Activated B cell treated with CpG ODN at 0.5 μM for 24 hours (primary cell): ENCODE measurements at regions not wholly inside any gene's neighbourhood (a gene's known extent, or its start where the extent isn't known, plus 50 kb on each side); places are given as distances from the start of the nearest gene placed in this dataset.

ENCODE experiments used
- ATAC-seq: fragments of 200-7000 bp; cut with Tn5 transposase; one replicate; pipeline ENCODE4 v1.10.0; 2021; ENCODE audit warnings: low read depth, mild to moderate bottlenecking, moderate library complexity
- CTCF ChIA-PET: fragments of 350-600 bp; sonication (Branson Sonifier 250); formaldehyde crosslinking; loops from one replicate; lab custom pipeline; 2021; ENCODE audit warnings: antibody characterized with exemption; lab: Charles Lee
- POLR2A ChIA-PET: fragments of 350-600 bp; sonication (Branson Sonifier 250); formaldehyde crosslinking; loops from one replicate; lab custom pipeline; 2021; ENCODE audit warnings: antibody characterized with exemption; lab: Charles Lee
- DNase-seq: peaks from one replicate; pipeline ENCODE4 v3.0.0; 2022
- H3K27ac Mint-ChIP-seq: one replicate; pipeline ENCODE4 v1.8.0; 2020; ENCODE audit warnings: mixed read lengths
- H3K27me3 Mint-ChIP-seq: one replicate; pipeline ENCODE4 v1.8.0; 2021; ENCODE audit warnings: mixed read lengths
- H3K36me3 Mint-ChIP-seq: one replicate; pipeline ENCODE4 v1.8.0; 2021; ENCODE audit warnings: low read depth, mixed read lengths
- H3K4me1 Mint-ChIP-seq: one replicate; pipeline ENCODE4 v1.8.0; 2021; ENCODE audit warnings: mixed read lengths
- H3K4me3 Mint-ChIP-seq: one replicate; pipeline ENCODE4 v1.8.0; 2020; ENCODE audit warnings: mild to moderate bottlenecking, mixed read lengths
- H3K9me3 Mint-ChIP-seq: one replicate; pipeline ENCODE4 v1.8.0; 2020; ENCODE audit warnings: mixed read lengths
- CTCF ChIP-seq: fragments of 200-600 bp; IDR thresholded peaks from one replicate; pipeline ENCODE4 v1.8.0; 2022; ENCODE audit warnings: antibody characterized with exemption, mild to moderate bottlenecking
- intact Hi-C: fragments of 100-400 bp; cut with micrococcal nuclease; formaldehyde crosslinking; loops from one replicate; pipeline ENCODE4 v1.15.1; 2024

- H3K36me3 Mint-ChIP-seq: no peaks in the 10 kb centered on the region
- CTCF ChIA-PET: no interaction called here
- POLR2A ChIA-PET: no interaction called here
- H3K4me3 Mint-ChIP-seq: no peak overlapping the region
- TF ChIP-seq CTCF: no peak
- H3K9me3 Mint-ChIP-seq: no peaks in the 10 kb centered on the region
- peaks cover 11% of the 10 kb centered on the region for H3K27me3 Mint-ChIP-seq
- DNase-seq (no peak), ATAC-seq (no peak)
- intact Hi-C loops: no loop called here
- peaks cover 2% of the 10 kb centered on the region for H3K4me1 Mint-ChIP-seq
- no peak overlapping the region for H3K27ac Mint-ChIP-seq
Observed at GRCh38 chr13:30840515-30840914, 65.6 kb upstream of the MEDAG start.

GRCh38 chr13:30841154-30841553 is 64.9 kb upstream of the MEDAG start:
- Mint-ChIP-seq H3K27me3 (peaks cover 11% of the 10 kb centered on the region), H3K36me3 (no peaks in the 10 kb centered on the region), H3K9me3 (no peaks in the 10 kb centered on the region), H3K4me1 (peaks cover 5% of the 10 kb centered on the region), H3K27ac (no peak overlapping the region), H3K4me3 (no peak overlapping the region)
- no peak for TF ChIP-seq CTCF
- ChIA-PET CTCF (no interaction called here), POLR2A (no interaction called here)
- ATAC-seq (no peak), DNase-seq (no peak)
- intact Hi-C loops: no loop called here

- H3K36me3 Mint-ChIP-seq: no peaks in the 10 kb centered on the region
- no peak overlapping the region for H3K27ac Mint-ChIP-seq
- ChIA-PET CTCF (no interaction called here), POLR2A (no interaction called here)
- peaks cover 9% of the 10 kb centered on the region for H3K4me1 Mint-ChIP-seq
- H3K9me3 Mint-ChIP-seq: no peaks in the 10 kb centered on the region
- TF ChIP-seq CTCF: no peak
- H3K4me3 Mint-ChIP-seq: no peak overlapping the region
- intact Hi-C loops: no loop called here
- no peak for ATAC-seq
- H3K27me3 Mint-ChIP-seq: no peaks in the 10 kb centered on the region
- no peak for DNase-seq
Observed at GRCh38 chr13:30843548-30843947, 62.5 kb upstream of the MEDAG start.

- Mint-ChIP-seq H3K9me3 (no peaks in the 10 kb centered on the region), H3K36me3 (no peaks in the 10 kb centered on the region), H3K27ac (no peak overlapping the region), H3K4me1 (peaks cover 9% of the 10 kb centered on the region), H3K27me3 (no peaks in the 10 kb centered on the region), H3K4me3 (no peak overlapping the region)
- ChIA-PET POLR2A (no interaction called here), CTCF (no interaction called here)
- DNase-seq: no peak
- intact Hi-C loops: no loop called here
- TF ChIP-seq CTCF: no peak
- ATAC-seq: no peak
Observed at GRCh38 chr13:30844548-30845296, 61.3 kb upstream of the MEDAG start.

- H3K27me3 Mint-ChIP-seq: no peaks in the 10 kb centered on the region
- H3K36me3 Mint-ChIP-seq: no peaks in the 10 kb centered on the region
- H3K4me3 Mint-ChIP-seq: no peak overlapping the region
- no peaks in the 10 kb centered on the region for H3K9me3 Mint-ChIP-seq
- CTCF ChIA-PET: no interaction called here
- TF ChIP-seq CTCF: no peak
- no peak for DNase-seq
- POLR2A ChIA-PET: no interaction called here
- H3K4me1 Mint-ChIP-seq: peaks cover 9% of the 10 kb centered on the region
- intact Hi-C loops: no loop called here
- no peak for ATAC-seq
- no peak overlapping the region for H3K27ac Mint-ChIP-seq
Observed at GRCh38 chr13:30845297-30846214, 60.5 kb upstream of the MEDAG start.
